Stomach smooth muscle (tissue), 2 donors: ENCODE measurements at regions not wholly inside any gene's neighbourhood (a gene's known extent, or its start where the extent isn't known, plus 50 kb on each side); places are given as distances from the start of the nearest gene placed in this dataset.

Experiments used
- H3K27ac ChIP-seq: one replicate; pipeline ENCODE4 v1.7.0; 2013; ENCODE audit warnings: mild to moderate bottlenecking, low read length, inconsistent platforms
- H3K27me3 ChIP-seq, 2 donors: one replicate each; pipeline ENCODE4 v1.7.0; 2013; ENCODE audit warnings: low read length in 2 of 2; ENCODE audit not compliant: insufficient read depth in 2 of 2, control insufficient read depth in 1 of 2
- H3K36me3 ChIP-seq, 2 donors: one replicate each; pipeline ENCODE4 v1.7.0; 2013; ENCODE audit warnings: low read length in 2 of 2; ENCODE audit not compliant: control insufficient read depth in 2 of 2, insufficient read depth in 2 of 2
- H3K4me1 ChIP-seq: one replicate; pipeline ENCODE4 v1.7.0; 2013; ENCODE audit warnings: low read length; ENCODE audit not compliant: control insufficient read depth, insufficient read depth
- H3K4me3 ChIP-seq, 2 donors: one replicate each; pipeline ENCODE4 v1.7.0; 2013; ENCODE audit warnings: low read length in 2 of 2
- H3K9ac ChIP-seq, 2 donors: one replicate each; pipeline ENCODE4 v1.7.0; 2013; ENCODE audit warnings: low read length in 2 of 2, mild to moderate bottlenecking in 1 of 2
- H3K9me3 ChIP-seq, 2 donors: one replicate each; pipeline ENCODE4 v1.7.0; 2013; ENCODE audit warnings: low read length in 2 of 2; ENCODE audit not compliant: control insufficient read depth in 2 of 2
- donor health status: healthy.
- donor health status: Pancreatic carcinoma.

- H3K4me3 ChIP-seq = no peak overlapping the region
- H3K27ac ChIP-seq = no peak overlapping the region
- no peak overlapping the region for H3K9ac ChIP-seq
- H3K4me1 ChIP-seq = no peaks in the 10 kb centered on the region
- peaks cover 0 to 1% of the 10 kb centered on the region in 2 donors for H3K9me3 ChIP-seq
- H3K36me3 ChIP-seq = no peaks in the 10 kb centered on the region
- H3K27me3 ChIP-seq = no peaks in the 10 kb centered on the region
Measured at GRCh38 chr2:128714851-128715312, 396.2 kb upstream of the HS6ST1 start.

- H3K27ac ChIP-seq = no peak overlapping the region
- H3K4me1 ChIP-seq = no peaks in the 10 kb centered on the region
- H3K27me3 ChIP-seq = no peaks in the 10 kb centered on the region
- peaks cover 0 to 4% of the 10 kb centered on the region in 2 donors for H3K9me3 ChIP-seq
- no peak overlapping the region for H3K4me3 ChIP-seq
- no peaks in the 10 kb centered on the region for H3K36me3 ChIP-seq
- no peak overlapping the region for H3K9ac ChIP-seq
Measured at GRCh38 chr2:128715360-128715759, 396.7 kb upstream of the HS6ST1 start.

- no peak overlapping the region for H3K4me3 ChIP-seq
Measured at GRCh38 chr2:128716299-128716721, 397.6 kb upstream of the HS6ST1 start.

GRCh38 chr2:128717758-128718710 lies 399.4 kb upstream of the HS6ST1 start:
- no peak overlapping the region for H3K9ac ChIP-seq
- H3K36me3 ChIP-seq = no peaks in the 10 kb centered on the region
- H3K4me1 ChIP-seq = no peaks in the 10 kb centered on the region
- H3K9me3 ChIP-seq = peaks cover 2 to 6% of the 10 kb centered on the region in 2 donors
- no peak overlapping the region for H3K27ac ChIP-seq
- no peaks in the 10 kb centered on the region for H3K27me3 ChIP-seq
- no peak overlapping the region for H3K4me3 ChIP-seq

More at GRCh38 chr2:128716299-128716721, 397.6 kb upstream of the HS6ST1 start:
- no peak overlapping the region for H3K27ac ChIP-seq
- no peaks in the 10 kb centered on the region for H3K4me1 ChIP-seq
- no peaks in the 10 kb centered on the region for H3K36me3 ChIP-seq
- no peak overlapping the region for H3K9ac ChIP-seq
- H3K27me3 ChIP-seq = no peaks in the 10 kb centered on the region
- H3K9me3 ChIP-seq = peaks cover 2 to 6% of the 10 kb centered on the region in 2 donors

GRCh38 chr2:128720080-128721022 lies 401.7 kb upstream of the HS6ST1 start:
- Histone ChIP-seq H3K9me3 (peaks cover 2 to 6% of the 10 kb centered on the region in 2 donors), H3K4me3 (no peak overlapping the region), H3K27me3 (no peaks in the 10 kb centered on the region), H3K36me3 (no peaks in the 10 kb centered on the region), H3K4me1 (no peaks in the 10 kb centered on the region), H3K9ac (no peak overlapping the region), H3K27ac (no peak overlapping the region)

- Histone ChIP-seq H3K4me3 (no peak overlapping the region), H3K27ac (no peak overlapping the region), H3K4me1 (no peaks in the 10 kb centered on the region), H3K36me3 (no peaks in the 10 kb centered on the region), H3K27me3 (no peaks in the 10 kb centered on the region), H3K9me3 (peaks cover 2 to 6% of the 10 kb centered on the region in 2 donors), H3K9ac (no peak overlapping the region)
Measured at GRCh38 chr2:128721096-128721495, 402.4 kb upstream of the HS6ST1 start.

GRCh38 chr2:128722489-128722888 lies 403.8 kb upstream of the HS6ST1 start:
- Histone ChIP-seq H3K9ac (no peak overlapping the region), H3K4me3 (no peak overlapping the region), H3K36me3 (no peaks in the 10 kb centered on the region), H3K27ac (no peak overlapping the region), H3K4me1 (no peaks in the 10 kb centered on the region), H3K27me3 (no peaks in the 10 kb centered on the region), H3K9me3 (peaks cover 2 to 6% of the 10 kb centered on the region in 2 donors)

- Histone ChIP-seq H3K9ac (no peak overlapping the region), H3K36me3 (no peaks in the 10 kb centered on the region), H3K4me1 (no peaks in the 10 kb centered on the region), H3K9me3 (peaks cover 2 to 6% of the 10 kb centered on the region in 2 donors), H3K27ac (no peak overlapping the region), H3K4me3 (no peak overlapping the region), H3K27me3 (no peaks in the 10 kb centered on the region)
Measured at GRCh38 chr2:128724547-128724946, 405.9 kb upstream of the HS6ST1 start.

GRCh38 chr2:128724972-128725371 lies 406.3 kb upstream of the HS6ST1 start:
- Histone ChIP-seq H3K36me3 (no peaks in the 10 kb centered on the region), H3K9me3 (peaks cover 2 to 4% of the 10 kb centered on the region in 2 donors), H3K4me3 (no peak overlapping the region), H3K27me3 (no peaks in the 10 kb centered on the region), H3K4me1 (no peaks in the 10 kb centered on the region), H3K27ac (no peak overlapping the region), H3K9ac (no peak overlapping the region)

GRCh38 chr2:128726236-128726635 lies 407.6 kb upstream of the HS6ST1 start:
- Histone ChIP-seq H3K27ac (no peak overlapping the region), H3K9ac (no peak overlapping the region), H3K9me3 (no peaks in the 10 kb centered on the region), H3K36me3 (no peaks in the 10 kb centered on the region), H3K27me3 (no peaks in the 10 kb centered on the region), H3K4me3 (no peak overlapping the region), H3K4me1 (no peaks in the 10 kb centered on the region)
